Neutrophil (primary cell): ENCODE measurements at regions not wholly inside any gene's neighbourhood (a gene's known extent, or its start where the extent isn't known, plus 50 kb on each side); places are given as distances from the start of the nearest gene placed in this dataset.

ENCODE experiments used
- H3K27ac ChIP-seq: fragments of 200-600 bp; sonication (generic); 2 replicates; pipeline ENCODE4 v1.5.1; 2016; ENCODE audit warnings: mild to moderate bottlenecking, moderate library complexity
- H3K27me3 ChIP-seq: fragments of 200-600 bp; sonication (generic); 2 replicates; pipeline ENCODE4 v1.6.0; 2016; ENCODE audit warnings: mild to moderate bottlenecking
- H3K36me3 ChIP-seq: fragments of 200-600 bp; sonication (generic); 2 replicates; pipeline ENCODE4 v1.5.1; 2017
- H3K4me1 ChIP-seq, 2 experiments: fragments of 200-600 bp in 1 of 2; sonication (generic) in 1 of 2; 1 replicate in 1 of 2; 2 replicates in 1 of 2; pipeline versions ENCODE4 v1.5.1 to v1.6.1; 2013 to 2016; ENCODE audit warnings: low read depth in 1 of 2, low read length in 1 of 2, mild to moderate bottlenecking in 1 of 2, moderate library complexity in 1 of 2; ENCODE audit not compliant: control insufficient read depth in 1 of 2, insufficient read depth in 1 of 2
- H3K4me3 ChIP-seq, 2 experiments: fragments of 200-600 bp in 1 of 2; sonication (generic) in 1 of 2; 1 replicate in 1 of 2; 2 replicates in 1 of 2; pipeline ENCODE4 v1.5.1; 2013 to 2016; ENCODE audit warnings: low read depth in 1 of 2, low read length in 1 of 2, mild to moderate bottlenecking in 1 of 2, moderate library complexity in 1 of 2
- H3K9me3 ChIP-seq: fragments of 200-600 bp; sonication (generic); 2 replicates; pipeline ENCODE4 v1.5.1; 2016
- TF ChIP-seq, protein P1 (sequence below): fragments of 200-600 bp; sonication (generic); IDR thresholded peaks from 2 replicates; pipeline ENCODE4 v1.5.1; 2016; ENCODE audit warnings: antibody characterized with exemption

DNA sequence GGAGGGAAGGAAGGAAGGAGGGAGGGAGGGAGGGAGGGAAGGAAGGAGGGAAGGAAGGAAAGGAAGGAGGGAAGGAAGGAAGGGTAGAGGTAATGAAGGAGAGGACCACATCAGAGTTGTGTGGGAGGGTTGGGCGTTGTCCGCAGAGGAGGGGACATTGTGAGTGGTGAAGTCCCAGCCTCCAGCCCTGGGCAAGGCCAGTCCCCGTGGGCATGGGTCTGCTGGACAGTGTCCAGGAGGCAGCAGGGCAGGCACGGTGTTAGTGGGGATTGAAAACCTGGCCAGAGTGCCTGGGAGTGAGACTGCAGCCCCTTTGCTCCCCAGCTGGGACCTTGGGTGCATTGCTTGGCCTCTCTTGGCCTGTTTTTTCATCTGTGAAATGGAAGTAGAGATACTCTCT lies 1462.3 kb downstream of the BRD1 start:
- TF ChIP-seq, protein P1, sequence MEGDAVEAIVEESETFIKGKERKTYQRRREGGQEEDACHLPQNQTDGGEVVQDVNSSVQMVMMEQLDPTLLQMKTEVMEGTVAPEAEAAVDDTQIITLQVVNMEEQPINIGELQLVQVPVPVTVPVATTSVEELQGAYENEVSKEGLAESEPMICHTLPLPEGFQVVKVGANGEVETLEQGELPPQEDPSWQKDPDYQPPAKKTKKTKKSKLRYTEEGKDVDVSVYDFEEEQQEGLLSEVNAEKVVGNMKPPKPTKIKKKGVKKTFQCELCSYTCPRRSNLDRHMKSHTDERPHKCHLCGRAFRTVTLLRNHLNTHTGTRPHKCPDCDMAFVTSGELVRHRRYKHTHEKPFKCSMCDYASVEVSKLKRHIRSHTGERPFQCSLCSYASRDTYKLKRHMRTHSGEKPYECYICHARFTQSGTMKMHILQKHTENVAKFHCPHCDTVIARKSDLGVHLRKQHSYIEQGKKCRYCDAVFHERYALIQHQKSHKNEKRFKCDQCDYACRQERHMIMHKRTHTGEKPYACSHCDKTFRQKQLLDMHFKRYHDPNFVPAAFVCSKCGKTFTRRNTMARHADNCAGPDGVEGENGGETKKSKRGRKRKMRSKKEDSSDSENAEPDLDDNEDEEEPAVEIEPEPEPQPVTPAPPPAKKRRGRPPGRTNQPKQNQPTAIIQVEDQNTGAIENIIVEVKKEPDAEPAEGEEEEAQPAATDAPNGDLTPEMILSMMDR, result no peak
- no peak overlapping the region for H3K4me3 ChIP-seq
- no peak overlapping the region for H3K27ac ChIP-seq
- no peaks in the 10 kb centered on the region for H3K27me3 ChIP-seq
- H3K9me3 ChIP-seq, result no peaks in the 10 kb centered on the region
- H3K4me1 ChIP-seq, result no peaks in the 10 kb centered on the region
- no peaks in the 10 kb centered on the region for H3K36me3 ChIP-seq

DNA sequence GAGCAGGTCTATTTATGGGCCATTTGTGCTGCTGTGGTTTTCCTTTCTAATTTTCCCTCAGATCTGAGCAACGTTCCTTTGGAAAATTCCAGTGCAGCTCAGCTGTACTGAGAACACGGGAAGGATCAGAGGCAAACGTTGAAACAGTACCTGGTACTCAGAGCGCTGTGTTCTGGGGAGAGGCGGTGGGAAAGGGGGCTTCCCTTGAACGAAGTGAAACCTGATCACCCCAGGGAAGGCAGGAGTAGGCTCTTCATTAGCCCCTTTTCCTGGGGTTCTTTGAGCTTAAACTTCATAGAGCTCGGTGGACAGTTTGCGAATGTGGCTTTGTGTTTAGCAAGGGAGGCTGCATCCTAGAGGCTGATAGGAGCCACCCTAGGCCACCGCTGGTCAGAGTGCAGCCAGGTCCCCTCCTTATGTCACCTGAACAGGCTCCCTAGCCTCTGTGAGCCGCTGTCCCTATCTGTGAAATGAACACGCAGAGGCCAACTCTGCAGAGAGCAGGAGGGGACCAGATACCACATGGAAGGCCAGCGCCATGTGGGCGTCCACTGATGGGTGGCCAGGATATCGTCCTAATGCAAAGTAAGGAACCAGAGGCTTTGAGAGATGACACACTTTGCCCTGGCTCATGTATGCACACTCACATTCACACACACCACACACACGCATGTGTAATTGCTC lies 1464.8 kb downstream of the BRD1 start:
- H3K36me3 ChIP-seq, result no peaks in the 10 kb centered on the region
- no peaks in the 10 kb centered on the region for H3K9me3 ChIP-seq
- H3K27ac ChIP-seq, result no peak overlapping the region
- no peaks in the 10 kb centered on the region for H3K27me3 ChIP-seq
- H3K4me1 ChIP-seq, result no peaks in the 10 kb centered on the region
- TF ChIP-seq, protein P1, result no peak
- no peak overlapping the region for H3K4me3 ChIP-seq

DNA sequence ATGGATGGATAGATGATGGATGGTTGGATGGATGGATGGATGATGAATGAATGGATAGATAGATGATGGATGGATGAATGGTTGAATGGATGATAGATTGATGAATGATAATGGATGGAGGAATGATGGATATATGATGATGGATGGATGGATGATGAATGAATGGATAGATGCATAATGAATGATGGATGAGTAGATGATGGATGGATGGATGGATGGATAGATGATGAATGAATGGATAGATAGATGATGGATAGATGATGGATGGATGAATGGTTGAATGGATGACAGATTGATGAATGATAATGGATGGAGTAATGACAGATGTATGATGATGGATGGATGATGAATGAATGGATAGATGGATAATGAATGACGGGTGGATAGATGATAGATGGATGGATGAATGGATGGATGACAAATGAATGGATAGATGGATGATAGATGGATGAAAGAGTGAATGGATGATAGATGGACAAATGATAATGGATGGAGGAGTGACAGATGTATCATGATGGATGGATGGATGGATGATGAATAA lies 1466.5 kb downstream of the BRD1 start:
- H3K4me1 ChIP-seq, result no peaks in the 10 kb centered on the region
- no peaks in the 10 kb centered on the region for H3K9me3 ChIP-seq
- H3K4me3 ChIP-seq, result no peak overlapping the region
- no peaks in the 10 kb centered on the region for H3K36me3 ChIP-seq
- H3K27me3 ChIP-seq, result no peaks in the 10 kb centered on the region
- H3K27ac ChIP-seq, result no peak overlapping the region
- TF ChIP-seq, protein P1, result no peak

DNA sequence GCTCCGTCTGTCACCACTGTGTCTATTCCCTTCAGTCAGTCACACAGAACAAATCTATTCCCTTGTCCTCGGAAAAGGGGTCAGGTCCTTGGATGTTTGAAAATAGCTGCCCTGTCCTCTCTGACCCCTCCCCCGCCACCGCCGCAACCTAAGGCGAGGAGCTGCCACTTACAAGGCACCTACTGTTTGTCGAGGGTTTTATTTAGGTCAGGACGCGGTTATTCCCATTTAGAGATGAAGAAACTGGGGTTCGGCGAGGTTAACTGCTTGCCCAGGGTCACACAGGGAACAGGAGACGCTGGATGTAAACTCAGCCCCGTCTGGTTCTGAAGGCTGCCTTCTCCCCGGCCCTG lies 1468.1 kb downstream of the BRD1 start:
- H3K36me3 ChIP-seq, result no peaks in the 10 kb centered on the region
- no peaks in the 10 kb centered on the region for H3K9me3 ChIP-seq
- H3K4me3 ChIP-seq, result no peak overlapping the region
- TF ChIP-seq, protein P1, result no peak
- H3K27ac ChIP-seq, result no peak overlapping the region
- H3K27me3 ChIP-seq, result no peaks in the 10 kb centered on the region
- H3K4me1 ChIP-seq, result no peaks in the 10 kb centered on the region

DNA sequence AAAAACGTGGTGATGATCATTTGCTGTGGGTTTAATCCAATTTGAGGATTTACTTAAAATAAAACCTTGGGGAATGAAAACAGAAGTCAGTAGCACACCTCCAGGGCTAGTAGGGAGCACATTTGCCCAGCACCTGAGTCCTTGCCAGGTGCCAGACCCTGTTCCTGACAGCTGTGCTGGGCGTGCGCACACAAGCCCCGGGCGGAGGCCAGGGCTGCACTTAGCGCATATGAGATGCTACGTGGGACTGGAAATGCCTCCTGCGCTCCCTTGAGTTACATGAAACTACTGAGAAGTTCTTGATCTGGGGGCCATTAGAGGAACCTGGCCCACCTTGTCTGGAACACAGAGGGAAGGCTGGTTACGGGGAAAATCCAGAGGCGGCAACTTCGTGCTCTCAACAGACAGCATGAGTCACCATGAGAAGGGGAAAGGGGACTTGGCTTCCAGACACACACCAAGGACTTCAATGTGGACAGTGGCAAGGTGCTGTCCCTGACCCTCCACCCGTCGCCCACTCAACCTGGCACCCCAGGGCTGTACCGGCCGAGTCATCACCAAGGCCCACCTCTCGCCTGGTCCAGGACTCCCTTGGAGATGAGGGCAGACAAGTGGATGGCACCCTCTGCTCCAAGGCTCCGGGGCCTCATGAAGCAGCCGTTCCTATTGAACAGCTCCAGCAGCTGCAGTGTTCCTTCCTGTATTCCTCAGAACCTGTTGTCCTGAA lies 1468.6 kb downstream of the BRD1 start:
- Histone ChIP-seq H3K4me3 (no peak overlapping the region), H3K27me3 (no peaks in the 10 kb centered on the region), H3K9me3 (no peaks in the 10 kb centered on the region), H3K27ac (no peak overlapping the region), H3K36me3 (no peaks in the 10 kb centered on the region), H3K4me1 (no peaks in the 10 kb centered on the region)
- TF ChIP-seq, protein P1, result no peak
